ENCODE measurements at regions not wholly inside any gene's neighbourhood (a gene's known extent, or its start where the extent isn't known, plus 50 kb on each side); places are given as distances from the start of the nearest gene placed in this dataset.

DNA sequence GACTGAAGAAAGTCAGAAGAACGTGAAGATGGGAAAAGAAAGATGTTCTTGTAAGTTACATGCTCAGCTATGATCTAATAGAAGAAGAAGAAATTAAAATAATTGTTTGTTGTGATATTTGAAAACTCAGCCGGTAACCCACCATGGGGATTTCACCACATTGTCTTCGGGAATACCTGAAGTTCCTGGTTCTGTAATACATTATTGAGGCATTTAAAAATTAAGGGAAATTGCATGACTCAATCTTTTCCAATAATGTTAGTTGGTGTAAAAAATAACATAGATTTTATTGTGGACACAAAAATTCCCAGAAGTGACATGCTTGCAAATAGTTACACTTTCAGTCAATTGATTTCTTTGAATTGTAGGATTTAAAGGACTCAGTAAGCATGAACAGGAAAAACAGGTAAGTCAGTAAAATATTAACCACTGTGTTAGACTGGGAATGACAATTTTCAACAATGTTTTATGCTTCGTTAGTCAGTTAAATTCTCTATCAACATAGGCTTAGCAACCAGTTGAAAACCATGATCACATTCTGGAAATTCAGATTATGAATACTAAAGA is 745.1 kb downstream of the LTN1 start:
- Mint-ChIP-seq H3K4me3 (no peak overlapping the region), H3K27me3 (ENCODE audit: low read depth) (no peaks in the 10 kb centered on the region), H3K4me1 (peaks cover 20% of the 10 kb centered on the region), H3K9me3 (peaks cover 16% of the 10 kb centered on the region), H3K27ac (no peak overlapping the region), H3K36me3 (peaks cover 5% of the 10 kb centered on the region)
- no peak for DNase-seq (ENCODE audit: low spot score in 2 of 2, unreplicated experiment in 2 of 2)
- TF ChIP-seq, protein P1, sequence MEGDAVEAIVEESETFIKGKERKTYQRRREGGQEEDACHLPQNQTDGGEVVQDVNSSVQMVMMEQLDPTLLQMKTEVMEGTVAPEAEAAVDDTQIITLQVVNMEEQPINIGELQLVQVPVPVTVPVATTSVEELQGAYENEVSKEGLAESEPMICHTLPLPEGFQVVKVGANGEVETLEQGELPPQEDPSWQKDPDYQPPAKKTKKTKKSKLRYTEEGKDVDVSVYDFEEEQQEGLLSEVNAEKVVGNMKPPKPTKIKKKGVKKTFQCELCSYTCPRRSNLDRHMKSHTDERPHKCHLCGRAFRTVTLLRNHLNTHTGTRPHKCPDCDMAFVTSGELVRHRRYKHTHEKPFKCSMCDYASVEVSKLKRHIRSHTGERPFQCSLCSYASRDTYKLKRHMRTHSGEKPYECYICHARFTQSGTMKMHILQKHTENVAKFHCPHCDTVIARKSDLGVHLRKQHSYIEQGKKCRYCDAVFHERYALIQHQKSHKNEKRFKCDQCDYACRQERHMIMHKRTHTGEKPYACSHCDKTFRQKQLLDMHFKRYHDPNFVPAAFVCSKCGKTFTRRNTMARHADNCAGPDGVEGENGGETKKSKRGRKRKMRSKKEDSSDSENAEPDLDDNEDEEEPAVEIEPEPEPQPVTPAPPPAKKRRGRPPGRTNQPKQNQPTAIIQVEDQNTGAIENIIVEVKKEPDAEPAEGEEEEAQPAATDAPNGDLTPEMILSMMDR (IDR thresholded peaks at IDR 0.05; ENCODE audit: unreplicated experiment): no peak

GRCh38 chr21:28240586-28240985 is 752.1 kb downstream of the LTN1 start:
- H3K36me3 Mint-ChIP-seq: peaks cover 4% of the 10 kb centered on the region
- TF ChIP-seq, protein P1 (IDR thresholded peaks at IDR 0.05; ENCODE audit: unreplicated experiment): no peak
- no peak for DNase-seq (ENCODE audit: low spot score in 2 of 2, unreplicated experiment in 2 of 2)
- H3K27ac Mint-ChIP-seq: peak overlapping the region; percentile 0
- H3K9me3 Mint-ChIP-seq: peaks cover 7% of the 10 kb centered on the region
- H3K4me1 Mint-ChIP-seq: peaks cover 17% of the 10 kb centered on the region
- H3K4me3 Mint-ChIP-seq: no peak overlapping the region
- H3K27me3 Mint-ChIP-seq (ENCODE audit: low read depth): no peaks in the 10 kb centered on the region

DNA sequence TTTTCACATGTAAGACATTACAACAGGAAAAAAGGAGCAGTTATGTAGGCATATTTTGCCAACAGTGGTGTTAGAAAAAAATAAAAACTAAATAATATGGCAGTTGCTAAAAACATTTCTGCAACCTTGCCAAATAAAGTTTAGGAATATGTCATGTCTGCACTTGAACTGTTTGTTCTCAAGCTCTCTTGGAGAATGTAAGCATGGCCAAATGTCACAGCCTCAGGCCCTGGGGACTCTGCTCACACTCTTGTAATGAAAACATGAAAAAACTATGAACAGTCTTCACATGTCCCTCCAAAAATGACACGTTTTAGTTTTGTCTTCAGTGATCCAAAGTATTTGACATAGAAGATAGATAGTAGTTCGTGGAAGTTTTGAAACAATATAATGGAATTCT is 753.3 kb downstream of the LTN1 start:
- no peak for DNase-seq (ENCODE audit: low spot score in 2 of 2, unreplicated experiment in 2 of 2)
- Mint-ChIP-seq H3K36me3 (peaks cover 4% of the 10 kb centered on the region), H3K27me3 (ENCODE audit: low read depth) (no peaks in the 10 kb centered on the region), H3K27ac (peak overlapping the region; percentile 78), H3K4me3 (no peak overlapping the region), H3K4me1 (peaks cover 21% of the 10 kb centered on the region), H3K9me3 (peaks cover 5% of the 10 kb centered on the region)
- TF ChIP-seq, protein P1 (IDR thresholded peaks at IDR 0.05; ENCODE audit: unreplicated experiment): no peak

DNA sequence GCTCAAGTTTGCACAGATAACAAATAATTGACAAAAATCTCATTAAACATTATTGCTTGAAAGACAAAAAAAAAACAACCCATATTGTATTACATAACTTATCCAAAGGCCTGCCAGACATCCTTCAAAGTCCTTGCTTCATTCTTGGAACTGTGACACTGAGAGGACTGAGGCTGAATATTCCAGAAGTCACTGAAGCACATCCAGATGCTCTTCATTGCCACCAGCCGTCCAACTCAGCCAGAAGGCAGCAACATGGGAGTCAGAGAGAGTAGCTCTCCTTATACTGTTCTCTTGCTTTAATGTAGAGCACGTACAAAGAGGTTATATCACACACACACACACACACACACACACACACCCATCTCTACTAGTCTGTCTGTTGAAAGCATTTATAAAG is 755.0 kb downstream of the LTN1 start:
- DNase-seq (ENCODE audit: low spot score in 2 of 2, unreplicated experiment in 2 of 2): no peak
- H3K4me1 Mint-ChIP-seq: peaks cover 15% of the 10 kb centered on the region
- H3K27ac Mint-ChIP-seq: no peak overlapping the region
- peaks cover 5% of the 10 kb centered on the region for H3K9me3 Mint-ChIP-seq
- TF ChIP-seq, protein P1 (IDR thresholded peaks at IDR 0.05; ENCODE audit: unreplicated experiment): no peak
- no peak overlapping the region for H3K4me3 Mint-ChIP-seq
- no peaks in the 10 kb centered on the region for H3K27me3 Mint-ChIP-seq (ENCODE audit: low read depth)
- peaks cover 3% of the 10 kb centered on the region for H3K36me3 Mint-ChIP-seq

DNA sequence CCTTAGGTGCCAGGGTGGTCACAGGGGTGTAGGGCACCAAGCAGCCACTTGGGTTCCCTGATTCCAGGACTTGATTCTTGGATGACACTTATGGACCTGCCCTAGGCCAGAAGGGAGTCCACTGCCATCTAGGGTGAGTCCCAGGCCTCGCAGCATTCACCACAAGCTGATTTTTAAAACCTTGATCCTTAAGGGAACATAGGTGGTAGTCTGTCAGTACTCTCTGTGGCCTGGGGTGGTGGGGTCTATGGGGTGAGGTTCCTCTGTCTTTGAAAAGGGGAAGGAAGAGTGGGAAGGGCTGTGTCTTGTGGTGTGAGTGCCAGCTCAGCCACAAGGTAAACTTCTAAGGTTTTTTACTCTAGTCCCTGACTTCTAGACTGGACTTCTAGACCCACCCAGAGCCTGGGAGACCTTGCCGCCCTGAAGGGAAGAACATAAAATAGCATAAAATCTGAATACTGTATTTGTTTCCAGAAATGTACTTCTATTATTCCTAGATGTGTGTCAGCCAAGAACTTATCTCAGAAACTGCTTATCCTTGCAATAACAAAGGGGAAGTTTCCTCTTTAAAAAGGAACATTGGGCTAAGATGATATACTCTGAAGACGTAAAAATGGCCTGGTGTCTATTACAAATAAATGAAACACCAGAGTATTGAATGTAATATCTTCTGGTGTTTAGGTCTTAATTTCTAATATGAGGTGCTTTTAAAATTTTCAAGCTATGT is 757.3 kb downstream of the LTN1 start:
- TF ChIP-seq, protein P1 (IDR thresholded peaks at IDR 0.05; ENCODE audit: unreplicated experiment): no peak
- Mint-ChIP-seq H3K4me3 (no peak overlapping the region), H3K4me1 (peaks cover 20% of the 10 kb centered on the region), H3K27me3 (ENCODE audit: low read depth) (no peaks in the 10 kb centered on the region), H3K9me3 (no peaks in the 10 kb centered on the region), H3K27ac (peak overlapping the region; percentile 66), H3K36me3 (no peaks in the 10 kb centered on the region)
- no peak for DNase-seq (ENCODE audit: low spot score in 2 of 2, unreplicated experiment in 2 of 2)

Measured in mesothelial cell of epicardium (in vitro differentiated cells).